ENCODE measurements at regions not wholly inside any gene's neighbourhood (a gene's known extent, or its start where the extent isn't known, plus 50 kb on each side); places are given as distances from the start of the nearest gene placed in this dataset.

DNA sequence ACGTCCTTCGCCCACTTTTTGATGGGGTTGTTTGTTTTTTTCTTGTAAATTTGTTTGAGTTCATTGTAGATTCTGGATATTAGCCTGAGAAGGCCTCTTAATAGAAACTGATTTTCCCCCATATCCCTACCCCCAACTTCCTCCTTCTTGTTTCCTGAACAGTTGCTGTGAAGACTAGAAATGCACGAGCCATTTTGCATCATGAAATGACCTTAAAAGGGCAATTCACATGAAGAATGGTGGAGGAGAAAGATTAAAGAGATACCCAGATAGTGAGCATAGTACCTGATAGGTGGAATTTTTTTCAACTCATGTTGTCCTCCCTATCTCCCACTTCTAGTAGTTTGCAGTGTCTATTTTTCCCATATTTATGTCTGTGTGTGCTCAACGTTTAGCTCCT is 55.2 kb upstream of the KCNH8 start:
- H3K9me3 ChIP-seq (ENCODE audit: low read depth, low read length, poor library complexity, severe bottlenecking) = no peaks in the 10 kb centered on the region
- no peak overlapping the region for H3K27ac ChIP-seq (ENCODE audit: low read depth, low read length, poor library complexity, severe bottlenecking)
- H3K27me3 ChIP-seq (replicated peaks; ENCODE audit: insufficient read depth, low read depth, low read length, poor library complexity) = no peaks in the 10 kb centered on the region
- no peaks in the 10 kb centered on the region for H3K4me1 ChIP-seq (ENCODE audit: insufficient read depth, low read length, poor library complexity, severe bottlenecking)
- ChIA-PET CTCF (no interaction called here), POLR2A (ENCODE audit: low non-redundant PET) (no interaction called here)
- H3K36me3 ChIP-seq (ENCODE audit: insufficient read depth, low read length, poor library complexity, severe bottlenecking) = no peaks in the 10 kb centered on the region
- BruUV-seq (replicated peaks) = no TSS peak
- intact Hi-C loops (cut with micrococcal nuclease; ENCODE audit: unreplicated experiment) = no loop called here
- no peak overlapping the region for H3K4me3 ChIP-seq (ENCODE audit: low read depth, low read length, poor library complexity, severe bottlenecking)
- DNase-seq (ENCODE audit: low spot score) = no peak
- TF ChIP-seq EZH2 (IDR thresholded peaks at IDR 0.05; ENCODE audit: borderline replicate concordance, low read depth, low read length, poor library complexity, severe bottlenecking) = no peak
- TF ChIP-seq, protein P1, sequence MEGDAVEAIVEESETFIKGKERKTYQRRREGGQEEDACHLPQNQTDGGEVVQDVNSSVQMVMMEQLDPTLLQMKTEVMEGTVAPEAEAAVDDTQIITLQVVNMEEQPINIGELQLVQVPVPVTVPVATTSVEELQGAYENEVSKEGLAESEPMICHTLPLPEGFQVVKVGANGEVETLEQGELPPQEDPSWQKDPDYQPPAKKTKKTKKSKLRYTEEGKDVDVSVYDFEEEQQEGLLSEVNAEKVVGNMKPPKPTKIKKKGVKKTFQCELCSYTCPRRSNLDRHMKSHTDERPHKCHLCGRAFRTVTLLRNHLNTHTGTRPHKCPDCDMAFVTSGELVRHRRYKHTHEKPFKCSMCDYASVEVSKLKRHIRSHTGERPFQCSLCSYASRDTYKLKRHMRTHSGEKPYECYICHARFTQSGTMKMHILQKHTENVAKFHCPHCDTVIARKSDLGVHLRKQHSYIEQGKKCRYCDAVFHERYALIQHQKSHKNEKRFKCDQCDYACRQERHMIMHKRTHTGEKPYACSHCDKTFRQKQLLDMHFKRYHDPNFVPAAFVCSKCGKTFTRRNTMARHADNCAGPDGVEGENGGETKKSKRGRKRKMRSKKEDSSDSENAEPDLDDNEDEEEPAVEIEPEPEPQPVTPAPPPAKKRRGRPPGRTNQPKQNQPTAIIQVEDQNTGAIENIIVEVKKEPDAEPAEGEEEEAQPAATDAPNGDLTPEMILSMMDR (conservative IDR thresholded peaks at IDR 0.05; ENCODE audit: low read depth, low read length) = no peak

DNA sequence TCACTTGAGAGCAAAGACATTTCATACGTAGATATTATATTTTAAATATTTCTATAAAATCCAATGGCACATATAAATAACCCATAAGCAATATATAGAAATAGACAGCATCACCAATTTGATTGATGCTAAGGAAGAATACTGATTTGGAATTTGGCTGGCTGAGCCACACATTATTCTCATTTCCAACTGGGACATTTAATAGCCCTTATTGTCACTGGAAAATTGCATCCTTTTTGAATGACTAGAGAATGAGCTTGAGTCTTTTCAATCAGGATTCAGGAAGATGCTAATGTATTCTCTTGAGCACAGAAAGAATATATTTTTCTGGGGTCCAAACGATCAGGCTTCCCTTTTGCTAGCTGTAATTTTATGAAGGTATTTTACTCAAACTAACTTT is 70.9 kb upstream of the KCNH8 start:
- no peaks in the 10 kb centered on the region for H3K27me3 ChIP-seq (replicated peaks; ENCODE audit: insufficient read depth, low read depth, low read length, poor library complexity)
- CTCF ChIA-PET = no interaction called here
- no peaks in the 10 kb centered on the region for H3K36me3 ChIP-seq (ENCODE audit: insufficient read depth, low read length, poor library complexity, severe bottlenecking)
- no peak overlapping the region for H3K4me3 ChIP-seq (ENCODE audit: low read depth, low read length, poor library complexity, severe bottlenecking)
- intact Hi-C loops (cut with micrococcal nuclease; ENCODE audit: unreplicated experiment) = no loop called here
- POLR2A ChIA-PET (ENCODE audit: low non-redundant PET) = no interaction called here
- H3K9me3 ChIP-seq (ENCODE audit: low read depth, low read length, poor library complexity, severe bottlenecking) = no peaks in the 10 kb centered on the region
- H3K27ac ChIP-seq (ENCODE audit: low read depth, low read length, poor library complexity, severe bottlenecking) = no peak overlapping the region
- DNase-seq (ENCODE audit: low spot score) = no peak
- TF ChIP-seq, protein P1 (conservative IDR thresholded peaks at IDR 0.05; ENCODE audit: low read depth, low read length) = no peak
- no peak for TF ChIP-seq EZH2 (IDR thresholded peaks at IDR 0.05; ENCODE audit: borderline replicate concordance, low read depth, low read length, poor library complexity, severe bottlenecking)
- H3K4me1 ChIP-seq (ENCODE audit: insufficient read depth, low read length, poor library complexity, severe bottlenecking) = no peaks in the 10 kb centered on the region
- no TSS peak for BruUV-seq (replicated peaks)

DNA sequence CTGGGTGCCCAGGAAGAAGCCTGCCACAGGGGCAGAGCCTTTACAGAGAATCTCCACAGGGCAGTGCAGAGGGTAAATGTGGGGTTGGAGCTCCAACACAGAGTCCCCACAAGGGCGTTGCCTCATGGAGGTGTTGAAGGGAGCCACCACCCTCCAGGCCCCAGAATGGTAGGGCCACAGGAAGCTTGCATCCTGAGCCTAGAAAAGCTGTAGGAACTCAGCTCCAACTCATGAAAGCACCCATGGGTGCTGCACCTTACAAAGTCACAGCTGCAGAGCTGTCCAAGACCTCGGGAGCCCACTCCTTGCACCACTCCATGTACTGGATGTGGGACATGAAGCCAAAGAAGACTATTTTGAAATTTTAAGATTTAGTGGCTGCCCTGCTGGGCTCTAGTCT is 73.3 kb upstream of the KCNH8 start:
- no peak overlapping the region for H3K27ac ChIP-seq (ENCODE audit: low read depth, low read length, poor library complexity, severe bottlenecking)
- H3K4me3 ChIP-seq (ENCODE audit: low read depth, low read length, poor library complexity, severe bottlenecking) = no peak overlapping the region
- no peaks in the 10 kb centered on the region for H3K36me3 ChIP-seq (ENCODE audit: insufficient read depth, low read length, poor library complexity, severe bottlenecking)
- no peaks in the 10 kb centered on the region for H3K27me3 ChIP-seq (replicated peaks; ENCODE audit: insufficient read depth, low read depth, low read length, poor library complexity)
- DNase-seq (ENCODE audit: low spot score) = no peak
- no peaks in the 10 kb centered on the region for H3K9me3 ChIP-seq (ENCODE audit: low read depth, low read length, poor library complexity, severe bottlenecking)
- ChIA-PET CTCF (no interaction called here), POLR2A (ENCODE audit: low non-redundant PET) (no interaction called here)
- no peak for TF ChIP-seq EZH2 (IDR thresholded peaks at IDR 0.05; ENCODE audit: borderline replicate concordance, low read depth, low read length, poor library complexity, severe bottlenecking)
- TF ChIP-seq, protein P1 (conservative IDR thresholded peaks at IDR 0.05; ENCODE audit: low read depth, low read length) = no peak
- intact Hi-C loops (cut with micrococcal nuclease; ENCODE audit: unreplicated experiment) = no loop called here
- H3K4me1 ChIP-seq (ENCODE audit: insufficient read depth, low read length, poor library complexity, severe bottlenecking) = no peaks in the 10 kb centered on the region
- BruUV-seq (replicated peaks) = no TSS peak
